ENCODE measurements at regions not wholly inside any gene's neighbourhood (a gene's known extent, or its start where the extent isn't known, plus 50 kb on each side); places are given as distances from the start of the nearest gene placed in this dataset.

GRCh38 chrX:8323356-8323755, 141.3 kb upstream of the VCX3B start:
- no peak for DNase-seq

- DNase-seq = no peak
Measured at GRCh38 chrX:8341814-8342590, 122.6 kb upstream of the VCX3B start.

GRCh38 chrX:8345473-8345872, 119.2 kb upstream of the VCX3B start:
- DNase-seq = no peak

DNA sequence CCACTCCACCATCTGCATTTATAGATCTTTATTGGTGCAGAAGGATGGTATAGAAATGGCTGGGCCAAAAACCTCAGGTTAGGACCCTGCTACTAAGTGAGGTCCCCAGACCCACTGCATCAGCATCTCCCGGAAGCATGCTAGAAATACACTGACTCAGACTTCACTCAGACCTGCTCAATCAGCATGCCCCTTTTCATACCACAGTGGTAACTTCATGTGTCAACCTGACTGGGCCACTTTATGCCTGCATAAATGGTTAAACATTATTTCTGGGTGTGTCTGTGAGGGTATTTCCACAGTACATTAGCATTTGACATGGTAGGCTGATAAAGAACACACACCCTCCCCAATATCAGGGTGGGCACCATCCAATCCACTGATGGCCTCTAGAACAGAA, 118.6 kb upstream of the VCX3B start:
- DNase-seq = no peak

DNA sequence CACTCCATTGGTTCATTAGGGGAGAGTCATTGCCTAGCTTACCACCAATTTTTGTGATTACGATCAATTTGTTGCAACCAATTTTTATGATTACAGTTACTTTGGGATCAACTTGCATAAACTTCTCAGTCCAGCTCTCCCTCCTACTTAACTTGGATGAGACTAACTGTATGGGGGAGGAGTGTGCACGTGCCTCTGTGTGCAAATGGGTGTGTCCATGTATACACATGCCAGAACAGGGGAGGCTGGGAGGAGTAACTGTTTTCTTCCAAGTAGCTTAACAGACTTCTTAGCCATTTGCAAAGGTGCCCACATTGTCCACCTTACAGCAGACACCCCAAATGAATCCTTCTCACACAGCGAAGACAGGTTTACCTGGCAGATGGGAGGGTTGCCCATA, 117.7 kb upstream of the VCX3B start:
- DNase-seq = no peak

DNA sequence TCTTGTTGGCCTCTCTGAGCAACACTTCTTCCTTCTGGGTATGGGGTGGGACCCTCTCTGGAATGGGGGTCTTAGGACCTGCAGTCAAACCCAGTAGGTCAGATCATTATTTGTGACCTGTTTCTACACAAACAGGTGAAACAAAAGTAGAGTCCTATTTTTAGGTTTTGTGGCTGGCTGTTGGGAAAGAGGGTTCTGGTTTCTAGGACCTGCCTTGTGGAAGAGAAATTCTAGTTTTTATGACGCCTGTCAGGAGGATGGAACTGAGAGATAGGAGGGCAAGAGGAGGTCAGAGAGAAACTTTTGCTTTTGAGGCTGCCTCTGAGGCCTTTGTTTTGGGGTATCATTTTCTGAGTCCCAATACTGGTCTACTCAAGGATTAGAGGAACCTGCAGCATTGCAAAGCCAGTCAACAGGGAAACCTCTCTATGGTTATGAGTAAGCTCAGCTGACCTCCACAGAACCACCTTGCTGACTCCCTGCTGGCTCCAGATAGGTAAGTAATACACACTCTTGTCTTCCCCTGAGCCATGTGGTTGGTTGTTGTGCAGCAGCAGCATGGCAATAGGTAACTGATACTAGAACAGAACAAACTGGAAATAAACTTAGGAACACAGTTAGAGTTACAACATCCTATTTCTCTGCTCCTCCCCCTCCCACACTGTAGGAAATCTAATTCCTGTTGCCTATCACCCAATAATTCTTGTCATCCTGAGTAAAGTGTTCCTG, 114.7 kb upstream of the VCX3B start:
- no peak for DNase-seq

DNA sequence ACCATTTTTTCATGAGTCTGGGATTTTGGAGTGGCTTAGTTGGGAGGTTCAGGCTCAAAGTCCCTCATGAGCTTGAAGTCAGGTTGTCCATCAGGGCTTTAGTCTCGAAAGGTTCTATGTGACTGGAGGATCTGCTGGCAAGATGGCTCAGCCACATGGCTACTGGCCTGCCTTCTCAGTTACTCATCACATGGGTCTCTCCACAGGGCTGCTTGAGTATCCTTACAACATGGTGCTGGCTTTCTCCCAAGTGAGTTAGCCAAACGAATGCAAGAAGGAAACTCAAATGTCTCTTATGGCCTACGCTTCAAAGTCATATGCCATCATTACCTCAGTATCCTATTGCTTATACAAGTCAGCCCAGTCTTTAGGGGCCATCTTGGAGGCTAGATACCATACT, 106.3 kb upstream of the VCX3B start:
- no peak for DNase-seq

DNA sequence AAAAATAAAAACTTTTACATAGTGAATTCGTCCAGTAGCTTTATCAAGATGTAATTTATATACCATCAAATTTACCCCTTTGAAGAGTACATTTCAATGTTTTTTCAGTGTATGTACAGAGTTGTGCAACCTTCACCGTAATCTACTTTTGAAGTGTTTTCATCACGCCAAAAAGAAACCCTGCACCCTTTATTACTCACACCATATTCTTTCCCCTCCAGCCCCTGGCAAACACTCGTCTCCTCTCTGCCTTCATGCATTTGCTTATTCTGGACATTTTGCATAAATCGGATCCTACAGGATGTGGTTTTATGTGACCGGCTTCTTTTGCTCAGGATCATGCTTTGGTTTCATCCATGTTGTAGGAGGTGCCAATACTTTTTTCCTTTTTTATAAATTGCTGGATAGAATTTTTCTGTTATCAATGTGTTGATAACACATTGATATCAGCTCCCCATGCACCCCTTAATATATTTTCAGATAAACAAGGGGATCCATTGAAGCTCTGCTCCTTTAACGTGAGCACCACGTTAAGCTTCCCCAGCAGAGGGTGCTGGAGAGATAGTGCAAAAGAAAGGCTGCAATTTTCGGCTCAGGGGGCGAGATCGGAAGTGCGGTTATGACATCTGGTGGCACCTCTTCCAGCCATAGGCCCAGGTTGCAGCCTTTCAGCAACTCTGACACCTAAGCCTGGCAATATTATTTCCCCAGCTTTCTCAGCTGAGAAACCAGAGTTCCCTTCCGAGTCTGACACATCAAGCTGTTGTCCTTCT, 100.1 kb upstream of the VCX3B start:
- peak; percentile 55 for DNase-seq

GRCh38 chrX:8366481-8366880, 98.1 kb upstream of the VCX3B start:
- DNase-seq = no peak

- DNase-seq = no peak
Measured at GRCh38 chrX:8374041-8374825, 90.4 kb upstream of the VCX3B start.

DNA sequence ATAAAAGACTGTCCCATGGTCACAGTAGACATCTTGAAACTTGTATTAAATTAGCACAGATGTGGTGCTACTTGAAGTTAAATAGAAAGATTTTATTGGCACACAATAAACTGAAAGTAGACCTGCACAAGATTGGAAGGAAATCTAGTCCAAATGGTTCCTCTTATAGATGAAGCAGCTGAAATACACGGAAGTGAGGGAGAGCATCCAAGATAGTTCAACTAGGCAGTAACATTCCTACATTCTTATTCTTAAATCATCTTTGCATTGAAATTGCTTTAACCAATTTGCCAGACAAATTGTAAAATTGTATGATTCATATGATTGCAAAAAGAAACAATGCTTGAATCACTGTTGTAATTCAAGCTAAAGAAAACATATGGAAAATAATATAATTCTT, 87.6 kb upstream of the VCX3B start:
- no peak for DNase-seq

DNA sequence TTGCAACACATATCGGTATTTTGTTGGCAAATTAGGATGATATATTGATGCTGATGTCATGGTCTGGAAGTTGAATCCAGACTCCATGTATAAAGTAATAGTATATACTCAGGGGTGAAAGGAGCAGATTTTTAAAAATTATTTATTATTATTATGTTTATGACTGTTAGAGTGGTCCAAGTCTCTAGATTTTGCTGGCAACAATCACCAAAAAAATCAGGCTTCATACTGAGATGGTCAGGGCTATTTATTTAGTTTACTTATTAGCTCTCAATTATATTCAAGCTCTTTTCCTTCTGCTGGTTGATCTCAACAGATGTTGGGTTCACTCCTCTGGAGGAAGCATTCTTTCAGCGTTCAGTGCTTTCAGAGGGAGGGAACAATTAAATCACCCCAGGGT, 73.9 kb upstream of the VCX3B start:
- DNase-seq = no peak

DNA sequence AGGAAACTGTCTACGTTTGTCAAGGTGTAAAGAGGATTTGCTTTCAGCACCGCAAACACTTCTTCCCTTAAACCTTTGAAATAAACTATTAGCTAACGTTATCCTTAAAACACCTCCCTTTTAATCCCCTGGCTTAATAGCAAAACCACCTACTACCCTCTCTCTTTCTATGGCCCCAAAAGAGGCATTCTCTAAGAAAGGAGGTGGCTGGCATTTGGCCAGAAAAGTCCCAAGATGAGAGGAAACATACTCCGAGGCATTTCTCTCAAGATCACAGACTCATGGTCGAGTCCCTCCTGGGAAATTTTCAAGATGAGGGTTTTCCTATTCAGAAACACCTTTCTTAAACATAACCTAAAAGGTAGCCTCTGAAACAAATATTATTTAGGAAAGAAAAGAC, 60.6 kb upstream of the VCX3B start:
- DNase-seq = no peak

DNA sequence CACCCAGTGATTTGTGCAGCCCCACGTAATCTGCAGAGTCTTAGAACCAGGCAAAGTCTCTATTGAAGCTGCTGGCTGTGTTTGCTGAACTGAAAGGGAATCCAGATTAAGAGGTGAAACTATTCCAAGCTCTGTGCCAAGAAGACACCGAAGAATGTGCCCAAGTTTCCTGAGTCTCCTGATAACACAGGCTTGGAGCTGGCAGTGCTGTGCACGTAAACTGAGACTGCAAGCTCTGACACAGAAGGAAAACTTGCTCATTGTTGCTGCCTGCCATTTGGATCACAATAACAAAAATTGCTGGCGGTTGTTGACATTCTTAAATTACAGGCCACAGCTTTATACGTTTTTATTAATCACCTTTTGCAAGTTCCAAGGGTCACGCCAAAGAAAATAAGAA, 60.2 kb upstream of the VCX3B start:
- no peak for DNase-seq

GRCh38 chrX:8404926-8405325, 59.7 kb upstream of the VCX3B start:
- no peak for DNase-seq

DNA sequence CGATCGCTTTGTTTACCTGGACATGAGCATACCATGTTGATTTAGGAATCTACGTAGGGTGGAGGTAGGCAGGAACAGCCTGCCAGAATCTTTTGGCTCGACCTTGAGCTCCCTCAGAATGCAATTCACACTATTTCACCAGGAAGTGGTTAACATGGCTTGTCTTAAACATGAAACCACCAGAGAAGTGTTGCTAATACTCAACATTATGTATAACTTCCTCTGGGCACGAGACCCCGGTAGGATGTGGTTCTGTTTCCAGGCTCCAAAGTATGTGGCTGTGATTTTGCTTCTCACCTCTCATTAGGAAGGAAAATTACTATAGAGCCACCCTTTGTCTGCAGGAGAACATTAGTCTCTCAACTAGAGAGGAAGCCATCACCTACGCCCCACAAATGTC, 59.0 kb upstream of the VCX3B start:
- DNase-seq = no peak

DNA sequence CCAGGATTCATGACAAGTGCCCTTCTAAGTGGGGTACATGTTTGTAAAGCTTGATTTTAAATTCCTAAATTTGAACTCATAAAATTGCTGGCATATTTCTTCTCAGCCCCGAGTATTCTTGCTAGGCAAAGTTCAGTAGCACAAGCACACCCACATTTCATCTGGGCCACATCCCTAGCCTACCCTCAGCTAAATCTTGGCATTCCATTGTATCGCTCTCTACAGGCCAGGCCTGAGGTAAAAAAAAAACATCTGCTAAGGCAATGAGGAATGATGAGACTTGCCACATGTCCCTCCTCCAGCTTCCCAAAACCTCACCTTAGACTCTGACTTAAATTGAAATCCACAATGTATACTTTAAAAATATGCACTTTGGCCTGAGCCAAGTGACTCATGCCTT, 51.4 kb upstream of the VCX3B start:
- DNase-seq = no peak

Measured in NCI-H510A treated with DMSO at 0.1 percent for 48 hours (cell line).